SW 1271 (cell line): ENCODE measurements at regions not wholly inside any gene's neighbourhood (a gene's known extent, or its start where the extent isn't known, plus 50 kb on each side); places are given as distances from the start of the nearest gene placed in this dataset.

Experiments used
- DNase-seq, 2 experiments: peaks; one replicate each; lab custom pipeline; 2025; lab: John Stamatoyannopoulos, UW

DNA sequence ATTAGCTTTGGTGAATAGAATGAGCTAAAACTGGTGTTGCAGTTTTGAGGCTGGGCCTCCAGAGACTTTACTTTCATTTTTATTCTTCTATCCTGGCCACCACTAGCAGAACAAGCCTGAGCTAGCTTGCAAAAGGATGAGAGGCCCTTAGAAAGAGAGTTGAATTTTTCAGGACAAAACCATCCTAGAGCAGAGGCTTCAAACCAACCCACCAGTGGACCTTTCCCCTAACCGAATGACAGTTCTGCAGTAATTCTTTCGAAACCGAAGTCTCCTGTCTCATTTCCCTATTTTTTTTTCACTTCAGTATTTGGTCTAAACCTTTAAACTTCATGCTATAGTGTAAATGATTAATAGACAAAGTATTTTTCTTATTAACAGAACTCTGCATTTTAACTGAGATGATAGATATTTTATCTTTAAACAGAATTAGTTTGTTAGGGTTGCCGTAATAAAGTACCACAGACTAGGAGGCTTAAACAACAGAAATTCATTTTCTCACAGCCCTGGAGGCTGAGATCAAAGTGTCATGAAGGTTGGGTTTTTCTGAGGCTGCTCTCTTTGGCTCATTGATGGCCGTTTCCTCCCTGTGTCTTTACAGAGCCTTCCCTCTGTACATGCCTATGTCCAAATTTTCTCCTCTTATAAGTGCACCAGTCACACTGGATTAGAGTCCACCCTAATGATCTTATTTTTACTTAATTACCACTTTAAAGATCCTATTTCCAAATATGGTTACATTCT, 80.6 kb upstream of the PAK5 start:
- DNase-seq = no peak

- DNase-seq = no peak
Observed at GRCh38 chr20:9918348-9918747, 79.5 kb upstream of the PAK5 start.

DNA sequence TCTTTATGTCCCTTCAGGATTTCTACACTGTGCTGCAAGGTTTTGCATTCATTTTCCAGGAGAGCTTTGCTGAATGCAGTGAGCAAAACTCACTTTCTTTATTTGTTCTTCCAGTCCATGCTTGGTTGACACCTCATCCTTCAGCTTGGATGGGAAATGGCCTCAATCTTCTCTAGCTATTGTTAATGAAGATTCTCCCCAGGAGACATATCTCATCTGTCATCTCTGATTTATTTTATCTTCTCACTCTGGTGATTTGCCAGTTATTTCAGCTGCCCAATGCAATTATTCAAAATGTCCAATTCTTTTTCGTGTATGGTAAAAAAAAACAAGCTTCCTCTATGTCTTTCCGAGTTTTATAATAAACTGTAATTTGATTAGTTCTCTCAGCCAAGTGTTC, 77.9 kb upstream of the PAK5 start:
- DNase-seq = no peak

- peak; percentile 9 to 42 for DNase-seq
Observed at GRCh38 chr20:9912858-9913434, 74.1 kb upstream of the PAK5 start.

DNA sequence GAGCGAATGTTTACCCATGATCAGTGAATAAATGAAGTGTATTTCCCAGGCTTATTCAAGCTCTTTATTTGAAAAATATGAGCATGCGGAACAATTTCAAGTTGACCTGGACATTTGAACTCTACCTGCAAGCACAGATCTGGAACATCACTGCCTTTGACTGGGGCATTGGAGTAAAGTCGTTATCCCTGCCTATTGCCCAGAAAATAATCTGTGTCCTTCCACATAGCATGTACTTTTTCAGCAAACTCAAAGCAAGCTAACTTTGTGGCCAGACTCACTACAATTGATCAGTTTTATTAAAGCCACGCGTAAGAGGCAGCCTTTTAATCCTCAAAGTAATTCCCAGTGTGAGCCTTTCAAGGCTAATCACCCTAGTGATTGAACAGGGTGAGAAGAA, 73.4 kb upstream of the PAK5 start:
- no peak for DNase-seq

DNA sequence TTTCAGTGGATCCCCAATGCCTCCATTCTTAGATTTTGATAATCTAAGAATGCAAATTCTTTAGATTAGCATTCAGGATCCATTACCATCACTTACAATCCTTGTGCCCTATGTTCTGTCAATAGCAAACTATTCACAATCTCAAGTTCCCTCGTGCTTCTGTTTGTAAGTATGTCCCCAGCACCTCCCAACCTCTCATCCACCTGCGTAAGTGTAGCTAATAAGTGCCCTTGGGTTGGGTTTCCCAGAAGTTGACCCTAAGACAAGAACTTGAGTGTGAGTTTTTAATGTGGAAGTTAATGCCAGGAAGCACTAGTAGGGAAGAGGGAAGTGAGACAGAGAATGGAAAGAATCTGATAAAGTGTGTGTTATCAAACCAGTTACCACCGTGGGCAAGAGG, 72.6 kb upstream of the PAK5 start:
- no peak for DNase-seq

GRCh38 chr20:9909167-9909566, 70.3 kb upstream of the PAK5 start:
- DNase-seq = no peak

DNA sequence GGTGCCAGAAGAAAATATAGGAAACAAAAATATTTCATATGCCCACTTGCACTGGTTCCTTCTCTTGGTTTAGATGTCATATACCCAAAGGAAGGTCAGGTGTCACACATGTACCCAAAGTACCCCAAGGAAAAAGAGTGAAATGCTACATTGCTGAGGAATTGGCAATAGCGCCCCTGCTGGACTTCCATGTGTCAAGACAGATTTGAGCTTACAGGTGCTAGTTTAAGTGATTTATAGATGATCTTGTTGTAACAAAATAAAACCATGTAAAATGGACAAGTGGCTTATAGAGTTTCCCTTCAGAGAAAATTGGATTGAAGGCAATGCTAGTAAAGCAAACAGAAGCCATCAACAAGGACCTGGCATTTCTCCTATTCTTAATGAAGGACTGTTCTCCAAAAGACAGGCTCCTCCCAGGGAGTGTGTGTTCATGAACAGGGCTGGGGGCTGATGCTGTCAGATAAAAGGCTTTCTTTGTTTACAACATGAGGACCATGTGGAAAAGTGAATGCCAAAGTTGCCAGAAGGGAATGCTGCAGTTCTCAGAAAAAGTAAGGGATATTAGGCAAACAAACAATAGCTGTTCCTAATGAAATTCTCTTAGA, 64.3 kb upstream of the PAK5 start:
- DNase-seq = no peak

GRCh38 chr20:9889270-9889981, 50.5 kb upstream of the PAK5 start:
- DNase-seq = peak in 1 of 2 experiments; percentile 41
